Activated CD8-positive, alpha-beta memory T cell treated with anti-CD3 and anti-CD28 coated beads, Interleukin-2, amount 10 ng/mL, durations not matched to agents 7 days and 5 days (primary cell): ENCODE measurements at regions not wholly inside any gene's neighbourhood (a gene's known extent, or its start where the extent isn't known, plus 50 kb on each side); places are given as distances from the start of the nearest gene placed in this dataset.

Source experiments
- ATAC-seq: fragments of 150-1000 bp; cut with Tn5 transposase; one replicate; pipeline ENCODE4 v1.10.0; 2021; ENCODE audit warnings: moderate library complexity
- CTCF ChIA-PET: fragments of 350-600 bp; sonication (Branson Sonifier 250); formaldehyde crosslinking; loops from one replicate; lab custom pipeline; 2021; ENCODE audit warnings: antibody characterized with exemption; lab: Charles Lee
- DNase-seq: peaks from one replicate; pipeline ENCODE4 v3.0.0-alpha.2; 2020
- H3K27ac Mint-ChIP-seq: one replicate; pipeline ENCODE4 v1.8.0; 2021; ENCODE audit warnings: mild to moderate bottlenecking, mixed read lengths
- H3K27me3 Mint-ChIP-seq: one replicate; pipeline ENCODE4 v1.8.0; 2021; ENCODE audit warnings: mixed read lengths
- H3K36me3 Mint-ChIP-seq: one replicate; pipeline ENCODE4 v1.8.0; 2021; ENCODE audit warnings: mild to moderate bottlenecking, mixed read lengths
- H3K4me1 Mint-ChIP-seq: one replicate; pipeline ENCODE4 v1.8.0; 2021; ENCODE audit warnings: mixed read lengths
- H3K4me3 Mint-ChIP-seq: one replicate; pipeline ENCODE4 v1.8.0; 2021; ENCODE audit warnings: mild to moderate bottlenecking, moderate library complexity, mixed read lengths
- H3K9me3 Mint-ChIP-seq: one replicate; pipeline ENCODE4 v1.8.0; 2022; ENCODE audit warnings: low read depth, mixed read lengths

- Mint-ChIP-seq H3K4me1 (no peaks in the 10 kb centered on the region), H3K27me3 (peaks cover 17% of the 10 kb centered on the region), H3K36me3 (no peaks in the 10 kb centered on the region), H3K27ac (no peak overlapping the region), H3K4me3 (no peak overlapping the region), H3K9me3 (no peaks in the 10 kb centered on the region)
- DNase-seq (no peak), ATAC-seq (no peak)
- CTCF ChIA-PET: no interaction called here
Observed at GRCh38 chr9:93819905-93820304, 135.2 kb downstream of the BARX1 start.

- Mint-ChIP-seq H3K27me3 (peaks cover 21% of the 10 kb centered on the region), H3K9me3 (no peaks in the 10 kb centered on the region), H3K4me1 (no peaks in the 10 kb centered on the region), H3K27ac (no peak overlapping the region), H3K36me3 (no peaks in the 10 kb centered on the region), H3K4me3 (no peak overlapping the region)
- DNase-seq (peak; percentile 35), ATAC-seq (no peak)
- CTCF ChIA-PET: no interaction called here
Observed at GRCh38 chr9:93818827-93819472, 136.2 kb downstream of the BARX1 start.

- Mint-ChIP-seq H3K4me1 (no peaks in the 10 kb centered on the region), H3K9me3 (no peaks in the 10 kb centered on the region), H3K4me3 (no peak overlapping the region), H3K36me3 (no peaks in the 10 kb centered on the region), H3K27ac (no peak overlapping the region), H3K27me3 (peaks cover 21% of the 10 kb centered on the region)
- CTCF ChIA-PET: no interaction called here
- no peak for DNase-seq
- ATAC-seq: no peak
Observed at GRCh38 chr9:93818237-93818636, 136.9 kb downstream of the BARX1 start.

- Mint-ChIP-seq H3K9me3 (no peaks in the 10 kb centered on the region), H3K27me3 (peaks cover 16% of the 10 kb centered on the region), H3K4me3 (no peak overlapping the region), H3K36me3 (no peaks in the 10 kb centered on the region), H3K4me1 (no peaks in the 10 kb centered on the region), H3K27ac (no peak overlapping the region)
- ATAC-seq (no peak), DNase-seq (no peak)
- CTCF ChIA-PET: no interaction called here
Observed at GRCh38 chr9:93815677-93816076, 139.5 kb downstream of the BARX1 start.

GRCh38 chr9:93815135-93815534 lies 140.0 kb downstream of the BARX1 start:
- H3K4me3 Mint-ChIP-seq: no peak overlapping the region
- no peaks in the 10 kb centered on the region for H3K9me3 Mint-ChIP-seq
- H3K36me3 Mint-ChIP-seq: no peaks in the 10 kb centered on the region
- H3K27me3 Mint-ChIP-seq: peaks cover 16% of the 10 kb centered on the region
- H3K27ac Mint-ChIP-seq: no peak overlapping the region
- ATAC-seq (no peak), DNase-seq (no peak)
- no peaks in the 10 kb centered on the region for H3K4me1 Mint-ChIP-seq
- CTCF ChIA-PET: no interaction called here

GRCh38 chr9:93814077-93814956 lies 140.8 kb downstream of the BARX1 start:
- no peak overlapping the region for H3K4me3 Mint-ChIP-seq
- CTCF ChIA-PET: no interaction called here
- H3K9me3 Mint-ChIP-seq: no peaks in the 10 kb centered on the region
- H3K27ac Mint-ChIP-seq: no peak overlapping the region
- DNase-seq: peak; percentile 29
- peaks cover 16% of the 10 kb centered on the region for H3K27me3 Mint-ChIP-seq
- no peak for ATAC-seq
- no peaks in the 10 kb centered on the region for H3K4me1 Mint-ChIP-seq
- no peaks in the 10 kb centered on the region for H3K36me3 Mint-ChIP-seq

GRCh38 chr9:93813221-93814076 lies 141.7 kb downstream of the BARX1 start:
- DNase-seq (peak; percentile 27), ATAC-seq (no peak)
- H3K27me3 Mint-ChIP-seq: peaks cover 16% of the 10 kb centered on the region
- H3K9me3 Mint-ChIP-seq: no peaks in the 10 kb centered on the region
- no peak overlapping the region for H3K27ac Mint-ChIP-seq
- CTCF ChIA-PET: no interaction called here
- no peaks in the 10 kb centered on the region for H3K4me1 Mint-ChIP-seq
- no peak overlapping the region for H3K4me3 Mint-ChIP-seq
- no peaks in the 10 kb centered on the region for H3K36me3 Mint-ChIP-seq

- Mint-ChIP-seq H3K9me3 (no peaks in the 10 kb centered on the region), H3K4me3 (no peak overlapping the region), H3K27me3 (peaks cover 16% of the 10 kb centered on the region), H3K36me3 (no peaks in the 10 kb centered on the region), H3K27ac (no peak overlapping the region), H3K4me1 (no peaks in the 10 kb centered on the region)
- DNase-seq: peak; percentile 28
- CTCF ChIA-PET: no interaction called here
- ATAC-seq: no peak
Observed at GRCh38 chr9:93812410-93812668, 142.8 kb downstream of the BARX1 start.

- no peak overlapping the region for H3K27ac Mint-ChIP-seq
- ATAC-seq (no peak), DNase-seq (peak; percentile 33)
- no peaks in the 10 kb centered on the region for H3K9me3 Mint-ChIP-seq
- H3K4me1 Mint-ChIP-seq: no peaks in the 10 kb centered on the region
- CTCF ChIA-PET: no interaction called here
- H3K4me3 Mint-ChIP-seq: no peak overlapping the region
- H3K27me3 Mint-ChIP-seq: peaks cover 9% of the 10 kb centered on the region
- no peaks in the 10 kb centered on the region for H3K36me3 Mint-ChIP-seq
Observed at GRCh38 chr9:93810028-93810971, 144.9 kb downstream of the BARX1 start.

- no peaks in the 10 kb centered on the region for H3K4me1 Mint-ChIP-seq
- no peak overlapping the region for H3K27ac Mint-ChIP-seq
- CTCF ChIA-PET: no interaction called here
- H3K9me3 Mint-ChIP-seq: no peaks in the 10 kb centered on the region
- DNase-seq (peak; percentile 29), ATAC-seq (no peak)
- H3K36me3 Mint-ChIP-seq: no peaks in the 10 kb centered on the region
- H3K27me3 Mint-ChIP-seq: peaks cover 6% of the 10 kb centered on the region
- no peak overlapping the region for H3K4me3 Mint-ChIP-seq
Observed at GRCh38 chr9:93809204-93809940, 145.8 kb downstream of the BARX1 start.

- Mint-ChIP-seq H3K4me3 (no peak overlapping the region), H3K4me1 (no peaks in the 10 kb centered on the region), H3K36me3 (no peaks in the 10 kb centered on the region), H3K27ac (no peak overlapping the region), H3K9me3 (no peaks in the 10 kb centered on the region), H3K27me3 (peaks cover 7% of the 10 kb centered on the region)
- DNase-seq (peak; percentile 26), ATAC-seq (no peak)
- CTCF ChIA-PET: no interaction called here
Observed at GRCh38 chr9:93808115-93809029, 146.8 kb downstream of the BARX1 start.
